ENCODE measurements at regions not wholly inside any gene's neighbourhood (a gene's known extent, or its start where the extent isn't known, plus 50 kb on each side); places are given as distances from the start of the nearest gene placed in this dataset.

DNA sequence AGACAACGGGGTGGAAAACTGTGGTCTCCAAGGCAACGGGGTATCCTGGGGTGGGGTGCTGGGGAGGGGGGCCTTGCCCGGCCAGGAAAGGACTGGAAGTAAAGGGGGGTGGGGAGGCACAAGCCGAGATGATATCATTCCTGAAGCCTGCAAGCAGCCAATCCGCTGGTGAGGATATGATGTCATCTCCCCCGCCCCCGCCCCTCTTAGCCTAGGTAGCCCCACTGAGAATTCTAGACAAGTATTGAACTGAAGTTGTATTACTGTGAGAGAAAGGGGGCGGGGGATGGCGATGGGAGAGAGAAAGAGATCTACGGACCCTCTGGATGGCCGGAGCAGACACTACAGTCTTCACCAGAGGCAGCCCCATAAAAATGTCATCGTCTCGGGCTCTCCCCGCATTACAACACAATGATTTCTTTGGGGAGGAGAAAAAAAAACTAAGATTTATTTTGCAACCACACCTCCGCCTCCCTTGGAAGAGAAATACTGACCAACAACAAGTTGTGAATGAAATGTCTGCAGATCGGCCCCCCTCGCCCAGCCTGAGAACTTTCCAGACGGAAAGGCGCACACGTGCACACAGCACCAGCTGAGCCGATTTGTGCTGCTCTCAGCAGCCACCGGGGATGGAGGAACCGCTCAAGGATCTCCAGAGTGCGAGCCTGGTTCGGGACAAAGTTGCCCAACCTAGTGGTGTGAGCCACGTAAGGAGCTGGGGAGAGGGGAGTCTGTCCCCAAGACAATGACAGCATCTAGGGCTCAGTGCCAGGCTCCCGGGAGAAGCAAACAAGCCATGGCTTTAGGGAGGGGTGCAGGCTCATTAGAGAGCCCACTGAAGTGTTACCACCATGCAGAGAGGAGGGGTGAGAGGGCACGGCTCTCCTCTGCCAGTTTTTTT lies 222.1 kb downstream of the SOX9 start:
- DNase-seq (ENCODE audit: low read depth in 2 of 2), result no peak

DNA sequence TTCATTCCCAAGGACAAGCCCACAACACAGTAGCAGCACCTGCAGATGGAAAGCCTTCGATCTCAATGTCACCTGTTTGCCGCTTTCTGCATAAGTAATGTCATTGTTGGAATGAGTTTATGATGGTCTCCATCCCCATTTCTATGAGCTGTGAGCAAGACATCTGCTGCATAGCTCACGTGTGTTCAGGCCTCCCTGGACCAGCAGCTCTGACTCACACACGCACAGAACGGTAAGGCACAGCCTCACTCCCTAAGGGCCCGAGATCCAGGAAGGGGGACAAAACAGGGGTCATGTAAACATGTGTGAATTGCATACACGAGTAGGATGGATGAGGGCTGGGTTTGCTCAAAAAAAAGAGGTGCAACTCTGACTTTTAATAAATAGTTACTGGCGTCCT lies 223.1 kb downstream of the SOX9 start:
- no peak for DNase-seq (ENCODE audit: low read depth in 2 of 2)

DNA sequence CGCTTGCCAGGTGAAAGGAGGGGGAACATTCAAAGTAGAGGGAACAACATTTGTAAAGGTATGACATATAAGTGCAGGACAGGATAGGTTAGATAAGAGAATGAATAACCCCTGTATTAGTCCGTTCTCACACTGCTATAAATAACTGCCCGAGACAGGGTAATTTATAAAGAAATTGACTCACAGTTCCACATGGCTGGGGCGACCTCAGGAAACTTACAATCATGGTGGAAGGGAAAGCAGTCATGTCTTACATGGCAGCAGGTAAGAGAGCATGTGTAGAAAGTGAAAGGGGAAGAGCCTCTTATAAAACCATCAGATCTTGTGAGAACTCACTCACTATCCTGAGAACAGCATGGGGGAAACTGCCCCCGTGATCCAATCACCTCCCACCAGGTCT lies 223.8 kb downstream of the SOX9 start:
- no peak for DNase-seq (ENCODE audit: low read depth in 2 of 2)

DNA sequence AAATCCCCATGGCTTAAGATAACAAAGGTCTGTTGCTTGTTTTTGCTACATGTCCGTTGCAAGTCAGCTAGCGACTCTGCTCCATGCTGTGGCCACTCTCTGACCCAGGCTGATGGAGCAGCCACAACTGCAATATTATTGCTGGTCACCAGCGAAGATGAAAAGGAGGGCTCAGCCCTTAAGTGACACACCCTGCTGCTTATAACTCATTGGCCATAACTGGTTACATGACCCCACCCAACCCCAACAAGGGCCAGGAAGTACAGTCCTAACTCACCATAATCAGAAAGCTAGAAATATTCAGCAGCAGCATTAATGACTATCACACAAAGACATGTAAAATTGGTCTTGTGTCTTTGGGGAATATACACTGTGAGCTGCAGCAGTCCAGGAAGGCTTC lies 224.3 kb downstream of the SOX9 start:
- DNase-seq (ENCODE audit: low read depth in 2 of 2), result no peak

DNA sequence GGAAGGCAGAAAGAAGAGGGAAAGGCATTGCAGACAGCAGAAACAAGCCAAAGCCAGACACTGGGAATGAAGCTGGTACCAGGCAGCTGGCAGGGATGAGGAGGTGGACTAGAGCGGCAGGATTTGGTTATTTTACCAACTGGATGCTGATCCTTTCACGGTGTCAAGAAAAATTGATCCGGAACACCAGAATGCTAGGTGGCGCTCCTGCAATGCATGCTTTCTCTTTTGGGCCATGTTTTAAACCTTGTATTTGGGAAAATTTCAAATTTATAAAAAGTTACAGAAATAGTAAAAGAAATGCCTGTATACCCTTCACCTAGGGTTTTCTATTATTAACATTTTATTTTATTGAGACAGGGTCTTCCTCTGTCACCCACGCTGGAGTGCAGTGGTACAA lies 224.7 kb downstream of the SOX9 start:
- DNase-seq (ENCODE audit: low read depth in 2 of 2), result no peak

DNA sequence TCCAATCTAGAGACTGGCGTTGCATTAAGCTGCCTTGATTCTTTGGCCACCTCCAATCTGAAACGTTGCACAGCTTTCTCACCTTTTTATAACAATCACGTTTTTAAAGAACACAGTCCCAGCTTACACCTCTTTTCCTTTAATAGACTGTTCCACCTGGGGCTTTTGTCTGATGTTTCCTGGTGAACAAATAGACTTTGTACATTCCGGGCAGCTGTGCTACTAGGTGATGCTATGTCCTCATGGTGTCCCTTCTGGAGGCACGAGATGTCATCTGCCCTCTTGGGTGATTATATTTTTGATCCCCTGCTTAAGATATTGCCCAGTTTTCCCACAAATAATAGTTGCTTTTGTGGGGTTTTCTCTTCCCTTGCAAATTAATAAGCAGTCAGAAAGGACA lies 225.5 kb downstream of the SOX9 start:
- no peak for DNase-seq (ENCODE audit: low read depth in 2 of 2)

DNA sequence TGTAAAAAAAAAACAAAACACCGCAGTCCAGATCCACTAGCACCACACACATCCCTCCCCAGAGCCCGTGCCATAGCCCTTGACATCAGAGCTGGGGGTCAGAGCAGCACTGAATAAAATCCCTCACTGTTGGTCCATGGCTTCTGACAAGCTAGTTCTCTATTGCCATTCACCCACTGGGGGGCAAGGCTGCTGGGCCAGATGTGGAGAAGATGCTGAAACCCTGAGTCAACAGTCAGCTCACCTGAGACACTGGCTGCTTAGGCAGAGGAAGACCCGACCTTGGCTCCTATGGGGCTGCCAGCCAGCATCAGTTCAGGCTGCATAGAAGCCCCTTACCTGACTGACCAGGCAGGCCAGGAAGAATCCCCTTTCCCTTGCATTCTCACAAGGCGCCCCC lies 228.2 kb downstream of the SOX9 start:
- DNase-seq (ENCODE audit: low read depth in 2 of 2), result no peak

DNA sequence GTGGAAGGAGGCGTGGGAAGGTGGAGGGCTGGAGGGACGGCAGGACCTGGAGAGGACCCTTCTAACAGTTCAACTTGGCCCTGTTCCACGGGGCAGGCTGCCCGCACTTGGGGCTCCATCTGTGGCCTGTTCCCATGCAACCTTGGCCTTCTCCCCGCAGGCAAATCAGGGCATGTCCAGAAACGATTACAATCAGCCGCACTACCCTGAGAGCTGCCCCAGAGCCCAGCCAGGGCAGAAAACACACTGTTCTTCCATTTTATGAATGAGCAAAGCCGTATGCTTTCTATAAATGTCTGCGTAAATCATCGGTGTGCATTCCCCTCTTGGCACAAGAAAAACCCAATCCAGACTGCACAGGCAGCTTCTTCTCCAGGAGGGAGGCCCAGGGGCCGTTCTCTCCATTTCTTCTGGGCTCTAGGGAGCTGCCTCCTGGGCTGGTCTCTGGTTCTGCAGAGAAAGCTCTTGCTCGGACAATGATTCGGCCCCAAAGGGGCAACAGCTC lies 228.7 kb downstream of the SOX9 start:
- DNase-seq (ENCODE audit: low read depth in 2 of 2), result no peak

DNA sequence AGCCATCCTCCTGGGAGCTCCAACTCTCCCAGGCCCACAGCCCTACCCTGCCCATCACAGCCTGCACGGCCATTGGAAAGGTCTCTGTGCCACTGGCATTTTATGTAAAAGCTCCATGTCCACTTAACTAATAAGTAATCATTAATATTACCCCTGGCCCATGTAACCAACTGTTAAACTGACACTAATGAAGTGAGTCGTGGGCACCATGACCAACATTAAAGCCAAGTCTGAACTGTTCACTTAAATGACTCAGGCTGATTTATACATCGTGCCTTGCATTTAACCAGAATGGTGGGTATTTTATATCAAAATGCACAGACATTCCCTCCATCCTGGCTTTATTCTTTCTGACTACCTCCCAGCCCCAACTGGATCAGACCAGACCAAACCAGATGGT lies 229.3 kb downstream of the SOX9 start:
- no peak for DNase-seq (ENCODE audit: low read depth in 2 of 2)

DNA sequence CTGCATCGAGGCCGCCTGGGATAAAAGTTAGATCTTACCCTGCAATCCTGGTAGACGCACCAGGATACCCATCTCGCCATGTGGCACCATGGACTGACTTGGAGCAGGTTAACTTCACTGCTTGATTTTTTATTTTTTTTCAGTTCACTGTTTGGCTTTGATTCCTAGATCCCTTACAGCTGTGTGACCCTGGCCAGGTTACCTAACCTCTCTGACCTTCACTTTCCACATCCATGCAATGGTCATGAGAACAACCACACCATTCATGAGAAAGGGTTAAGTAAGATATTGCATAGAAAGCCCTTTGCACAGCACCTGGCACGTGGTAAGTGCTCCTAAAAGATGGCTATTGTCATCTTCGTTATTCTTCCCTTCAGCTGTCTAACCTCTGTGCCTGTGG lies 230.5 kb downstream of the SOX9 start:
- no peak for DNase-seq (ENCODE audit: low read depth in 2 of 2)

DNA sequence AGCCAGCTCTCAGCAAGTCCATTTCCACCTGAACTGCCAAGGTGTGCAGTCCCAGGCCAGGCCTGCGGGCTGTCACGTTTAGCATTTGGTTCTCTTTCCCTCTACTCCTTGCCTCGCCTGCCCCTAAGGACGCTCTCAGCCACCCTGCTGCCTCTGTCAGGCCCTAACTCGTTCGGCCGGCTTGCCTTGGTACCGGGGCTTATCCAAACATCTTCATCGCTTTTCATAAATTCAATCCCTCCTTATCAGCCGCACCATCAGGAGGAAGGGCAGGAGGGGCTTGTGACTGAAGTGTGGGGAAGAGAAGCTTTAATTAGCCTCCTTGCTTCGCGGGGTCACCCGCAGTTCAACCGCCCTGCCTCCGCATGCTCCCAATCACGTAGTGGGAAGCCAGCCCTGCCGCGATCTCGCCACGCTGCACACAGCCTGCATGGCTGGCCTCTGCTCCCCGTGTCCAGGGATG lies 231.1 kb downstream of the SOX9 start:
- DNase-seq (ENCODE audit: low read depth in 2 of 2), result no peak

DNA sequence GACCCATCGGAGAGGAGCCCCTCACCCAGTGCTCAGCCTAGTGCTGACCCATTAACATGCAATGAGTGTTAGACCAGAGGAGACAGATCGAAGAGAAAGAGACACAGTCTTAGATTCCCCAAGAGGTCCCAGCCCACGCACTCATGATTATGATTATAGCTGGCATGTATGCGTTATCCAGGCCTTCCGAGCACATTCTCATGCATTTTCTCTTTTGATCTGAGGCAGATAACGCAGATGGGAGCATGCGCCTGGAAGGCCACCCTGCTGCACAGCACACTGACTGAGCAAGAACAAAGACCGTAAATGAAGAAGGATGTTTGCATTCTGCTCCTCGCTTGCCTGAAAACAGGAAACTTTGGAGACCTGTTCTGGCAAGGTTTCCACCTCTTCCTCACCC lies 232.7 kb downstream of the SOX9 start:
- DNase-seq (ENCODE audit: low read depth in 2 of 2), result no peak

DNA sequence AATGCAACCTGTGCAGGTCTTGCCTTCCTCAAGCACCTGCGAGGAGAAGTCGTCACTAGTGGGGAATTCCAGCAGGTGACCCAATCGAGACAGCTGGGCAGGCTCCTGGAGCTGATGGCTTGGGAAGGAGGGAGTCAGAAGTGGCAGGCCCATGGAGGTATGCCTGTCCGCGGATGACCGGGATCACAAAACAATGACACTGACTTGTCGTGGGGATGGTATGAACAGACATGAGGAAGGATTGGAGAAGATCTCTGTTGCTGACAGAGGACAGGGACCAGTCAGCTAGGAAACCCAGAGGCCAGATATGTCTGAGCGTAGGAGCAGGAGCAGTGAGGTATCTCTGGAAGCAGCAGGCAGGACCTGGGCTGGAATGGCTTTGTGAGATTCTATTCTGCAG lies 233.3 kb downstream of the SOX9 start:
- DNase-seq (ENCODE audit: low read depth in 2 of 2), result no peak

DNA sequence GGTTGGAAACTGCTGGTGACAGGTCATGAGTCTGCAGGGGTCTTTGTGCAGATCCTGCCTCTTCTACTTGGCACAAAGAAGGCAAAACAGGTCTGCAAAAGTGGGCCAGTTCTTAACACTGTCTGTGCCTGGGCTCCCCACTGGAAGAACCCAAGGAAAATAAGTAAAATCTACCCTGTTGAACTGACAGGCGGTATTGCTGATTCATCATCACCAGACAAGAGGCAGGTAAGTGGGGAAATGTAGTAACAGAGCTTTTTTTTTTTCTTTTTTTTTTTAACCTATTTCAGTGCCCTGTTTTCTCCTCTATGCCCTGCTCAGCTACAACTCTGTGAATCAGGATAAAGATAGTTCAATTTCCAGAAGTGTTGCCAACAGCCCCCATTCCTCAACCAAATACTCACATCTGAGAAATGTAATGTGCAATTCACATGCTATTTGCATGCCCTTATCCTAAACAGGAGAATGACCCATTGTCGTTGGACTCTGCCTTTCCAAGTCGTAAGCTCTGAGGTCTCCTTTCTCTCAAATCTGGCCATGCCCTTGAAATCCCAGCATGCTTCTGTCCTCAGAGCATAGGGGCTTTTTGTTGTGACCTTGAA lies 237.0 kb downstream of the SOX9 start:
- DNase-seq (ENCODE audit: low read depth in 2 of 2), result no peak

DNA sequence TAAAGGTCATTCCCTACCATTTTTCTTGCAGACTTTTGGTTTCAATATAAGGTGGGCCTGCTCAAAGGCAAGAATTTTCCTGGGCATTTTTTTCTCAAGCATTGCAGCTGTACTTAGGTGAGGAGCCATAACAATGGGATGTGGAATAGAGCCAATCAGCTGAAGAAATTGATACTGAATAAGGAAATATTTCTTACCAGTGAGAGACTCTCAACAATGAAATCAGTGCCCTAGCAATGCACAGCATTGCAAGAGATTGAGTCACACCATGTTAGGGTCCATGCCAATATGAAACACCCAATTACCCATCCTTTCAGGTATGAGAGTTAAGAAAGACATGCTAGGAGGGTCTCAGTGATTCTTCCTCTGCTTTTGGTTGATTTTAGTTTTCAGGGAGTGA lies 237.6 kb downstream of the SOX9 start:
- DNase-seq (ENCODE audit: low read depth in 2 of 2), result peak; percentile 58 to 60

DNA sequence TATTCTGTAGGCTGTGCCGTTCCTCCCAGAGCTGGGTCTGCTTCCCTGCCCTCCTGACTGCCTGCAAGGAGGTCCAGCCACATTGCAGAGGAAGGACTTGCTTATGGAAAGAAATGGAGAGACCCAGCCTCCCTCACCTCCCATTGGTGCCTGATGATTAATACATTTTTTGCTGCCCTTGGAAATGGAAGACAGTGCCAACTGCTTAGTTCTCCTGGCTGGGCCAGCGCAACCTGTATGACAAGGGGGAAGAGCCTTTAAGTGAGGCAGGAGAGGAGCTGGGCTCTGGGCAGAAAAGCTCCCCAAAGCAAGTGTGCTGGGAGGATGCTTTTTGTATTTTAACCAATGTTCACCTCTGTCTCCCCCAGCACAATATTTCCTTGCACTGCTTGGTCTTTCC lies 238.5 kb downstream of the SOX9 start:
- DNase-seq (ENCODE audit: low read depth in 2 of 2), result no peak

DNA sequence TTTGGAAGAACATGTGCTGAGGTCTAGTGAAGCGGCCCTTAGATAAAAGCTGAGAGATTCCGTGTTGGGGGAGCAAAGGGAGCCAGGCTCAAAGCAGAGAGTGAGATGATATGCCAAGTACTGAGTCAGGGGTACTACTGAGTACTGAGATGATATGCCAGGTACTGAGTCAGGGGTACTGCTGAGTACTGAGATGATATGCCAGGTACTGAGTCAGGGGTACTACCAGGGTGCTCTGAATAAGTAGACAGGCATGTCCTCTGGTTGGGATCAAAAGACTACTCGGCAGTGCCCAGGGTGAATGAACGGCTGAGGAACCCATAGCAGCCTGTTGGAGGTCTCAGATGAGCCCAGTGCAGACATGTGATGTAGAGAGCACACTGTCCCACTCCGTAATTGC lies 239.0 kb downstream of the SOX9 start:
- no peak for DNase-seq (ENCODE audit: low read depth in 2 of 2)

DNA sequence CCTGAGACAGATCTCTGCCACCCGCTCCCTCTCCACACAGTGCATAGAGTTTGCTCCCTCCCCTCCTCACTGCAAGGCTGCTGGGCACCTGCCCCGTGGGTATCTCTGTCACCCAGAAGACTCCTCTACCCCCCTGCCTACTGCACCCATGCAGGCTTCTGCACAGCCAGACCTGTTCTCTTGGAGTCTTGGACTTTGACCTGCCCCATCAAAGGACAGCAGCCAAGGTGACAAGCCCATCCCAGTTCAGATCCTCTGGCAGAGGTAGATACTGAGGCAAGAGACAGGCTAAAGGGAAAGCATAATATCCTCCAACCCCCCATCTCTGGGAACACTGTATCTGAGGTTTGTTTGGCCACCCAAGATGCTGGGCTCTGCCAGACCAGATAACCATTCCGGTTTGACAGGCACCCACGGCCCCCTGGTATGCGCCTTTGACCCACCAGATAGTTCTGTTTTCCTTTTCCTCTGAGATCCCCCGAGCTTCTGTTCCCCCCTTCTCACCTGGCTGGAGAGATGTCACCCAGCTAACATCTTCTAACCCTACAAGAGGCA lies 239.6 kb downstream of the SOX9 start:
- DNase-seq (ENCODE audit: low read depth in 2 of 2), result no peak

DNA sequence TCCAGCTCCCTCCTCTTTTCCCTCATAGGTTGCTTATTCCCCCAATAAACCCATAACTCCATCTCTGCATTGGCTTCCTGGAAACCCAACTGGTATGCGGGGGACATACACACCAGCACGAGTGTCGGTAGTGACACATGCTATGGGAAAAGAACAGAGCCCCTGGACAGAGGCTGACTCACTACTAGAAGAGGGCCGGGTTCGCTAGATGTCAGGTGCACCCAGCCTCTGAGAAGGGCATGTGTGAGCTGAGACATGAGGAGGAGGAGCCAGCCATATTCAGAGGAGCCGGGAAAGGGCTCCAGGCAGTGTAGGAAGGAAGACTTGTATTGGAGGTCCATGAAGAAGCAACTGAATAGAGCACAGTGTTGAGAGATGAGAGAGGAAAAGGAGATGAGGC lies 241.1 kb downstream of the SOX9 start:
- DNase-seq (ENCODE audit: low read depth in 2 of 2), result no peak

DNA sequence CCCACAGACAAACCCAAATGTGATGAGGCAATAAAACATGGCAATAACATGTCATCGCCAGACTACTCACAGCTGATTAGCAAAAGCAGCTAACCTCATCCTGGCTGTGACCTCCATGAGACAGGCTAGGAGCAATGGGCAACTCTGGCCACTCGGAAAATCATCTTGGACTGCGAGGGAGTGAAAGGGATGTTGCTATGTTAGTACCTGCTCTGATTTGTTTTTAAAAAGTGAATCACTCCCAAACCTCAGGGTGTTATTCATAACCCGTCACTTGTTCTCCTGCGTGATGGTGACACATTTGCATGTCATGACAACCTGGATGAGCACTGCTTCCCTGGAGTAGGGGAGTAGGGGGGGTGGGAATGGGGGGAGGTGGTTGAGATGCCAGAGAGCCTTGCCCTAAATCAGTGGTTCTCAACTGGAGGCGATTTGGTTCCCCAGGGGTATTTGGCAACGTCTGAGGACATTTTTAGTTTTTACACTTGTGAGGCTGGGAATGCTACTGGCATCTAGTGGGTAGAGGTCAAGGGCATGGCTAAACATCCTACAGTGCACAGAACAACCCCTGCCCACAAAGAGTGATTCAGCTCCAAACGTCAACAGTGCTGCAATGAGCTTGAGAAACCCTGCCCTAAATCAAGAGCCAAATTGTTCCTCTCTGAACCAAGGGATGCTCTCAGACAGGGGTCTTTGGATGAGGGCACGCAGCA lies 241.7 kb downstream of the SOX9 start:
- DNase-seq (ENCODE audit: low read depth in 2 of 2), result no peak

DNA sequence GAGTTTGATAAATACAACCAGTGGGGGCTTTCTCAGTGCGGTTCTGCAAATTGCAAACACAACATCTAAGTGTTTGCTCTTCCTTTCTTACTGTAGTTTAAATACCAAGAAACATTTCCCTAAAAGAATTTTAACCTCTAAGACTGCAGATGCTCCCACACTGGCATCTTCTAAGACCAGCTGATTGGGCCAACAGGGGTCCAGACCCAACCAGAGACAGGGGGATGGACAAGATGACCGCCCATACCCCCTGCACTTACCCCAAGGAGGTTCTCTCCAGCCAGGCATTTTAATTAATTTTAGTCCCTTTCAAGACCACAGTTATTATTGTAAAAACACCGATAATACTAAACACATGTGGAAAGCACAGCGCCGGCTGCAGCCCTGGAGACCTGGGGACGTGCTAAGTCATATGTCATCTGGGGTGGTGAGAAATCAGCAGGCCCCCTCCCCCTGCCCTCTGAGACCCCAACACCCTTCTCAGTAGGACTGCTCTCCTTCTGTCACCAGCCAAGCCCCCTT lies 242.3 kb downstream of the SOX9 start:
- DNase-seq (ENCODE audit: low read depth in 2 of 2), result no peak

DNA sequence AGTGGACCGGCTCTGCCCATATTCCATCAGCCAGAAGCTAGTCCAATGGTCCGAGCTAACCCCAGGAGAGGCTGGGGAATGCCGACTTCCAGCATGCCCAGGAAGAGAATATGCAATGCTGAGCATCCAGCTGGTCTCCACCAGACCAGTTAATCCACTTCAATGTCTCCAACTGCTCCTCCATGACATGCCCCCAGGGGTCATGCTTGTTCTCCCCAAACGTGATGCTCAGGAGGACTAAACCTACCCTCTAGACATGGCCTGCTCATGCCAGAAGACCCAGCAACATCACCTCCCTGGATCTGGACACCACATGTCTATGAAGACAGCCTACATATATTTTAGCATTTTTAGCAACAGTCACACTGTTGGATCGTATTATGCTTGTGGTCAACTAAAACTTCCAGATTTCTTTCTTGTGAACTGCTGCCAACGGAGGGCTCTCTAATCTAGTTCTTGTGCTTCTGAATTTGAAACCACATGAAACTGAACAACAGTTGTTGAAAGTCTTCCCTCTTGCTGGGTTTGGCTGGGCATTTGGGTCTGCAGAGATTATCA lies 245.1 kb downstream of the SOX9 start:
- peak; percentile 76 to 78 for DNase-seq (ENCODE audit: low read depth in 2 of 2)
